C4-2B (cell line): ENCODE measurements at regions not wholly inside any gene's neighbourhood (a gene's known extent, or its start where the extent isn't known, plus 50 kb on each side); places are given as distances from the start of the nearest gene placed in this dataset.

Source experiments
- CTCF ChIP-seq: fragments of 450-650 bp; conservative IDR thresholded peaks from 2 replicates; pipeline ENCODE4 v1.5.1; 2017; ENCODE audit warnings: mild to moderate bottlenecking
- ZFX ChIP-seq: fragments of 450-650 bp; IDR thresholded peaks from 2 replicates; pipeline ENCODE4 v1.6.1; 2017

GRCh38 chr9:1913631-1914330 is 101.4 kb upstream of the SMARCA2 start:
- TF ChIP-seq CTCF (no peak), ZFX (no peak)
